ENCODE measurements at regions not wholly inside any gene's neighbourhood (a gene's known extent, or its start where the extent isn't known, plus 50 kb on each side); places are given as distances from the start of the nearest gene placed in this dataset.
A peak's percentile ranks its signal among the peaks of the same experiment; 100 is the strongest.

GRCh38 chr1:59015708-59016107 is 231.9 kb upstream of the JUN start:
- DNase-seq (ENCODE audit: low read depth, low spot score) (peak; percentile 81), FAIRE-seq (peak; percentile 98)
- no peaks in the 10 kb centered on the region for H3K27me3 ChIP-seq (ENCODE audit: control insufficient read depth, extremely low read depth, insufficient read depth, low read length)
- no peak overlapping the region for H3K4me3 ChIP-seq (ENCODE audit: control insufficient read depth in 2 of 3, extremely low read depth in 1 of 3, insufficient read depth in 2 of 3, low read depth in 1 of 3, low read length in 3 of 3)
- no peaks in the 10 kb centered on the region for H4K20me1 ChIP-seq (ENCODE audit: control insufficient read depth, extremely low read depth, insufficient read depth, low read length)
- no peaks in the 10 kb centered on the region for H3K36me3 ChIP-seq (ENCODE audit: control insufficient read depth in 2 of 2, extremely low read depth in 1 of 2, insufficient read depth in 2 of 2, low read length in 2 of 2)
- H3K9ac ChIP-seq (ENCODE audit: control insufficient read depth, extremely low read depth, insufficient read depth, low read length): peak overlapping the region; percentile 49
- H3K4me2 ChIP-seq (ENCODE audit: control insufficient read depth, extremely low read depth, insufficient read depth, low read depth, low read length): peak overlapping the region; percentile 84
- peak overlapping the region; percentile 82 for H3K27ac ChIP-seq (ENCODE audit: control insufficient read depth, insufficient read depth, low read length)
- no peak overlapping the region for H2AFZ ChIP-seq (ENCODE audit: control insufficient read depth, low read length)
- H3K9me3 ChIP-seq (ENCODE audit: control insufficient read depth, low read depth, low read length): no peaks in the 10 kb centered on the region
- H3K79me2 ChIP-seq (ENCODE audit: control insufficient read depth, insufficient read depth, low read length): no peaks in the 10 kb centered on the region
- peaks cover 73% of the 10 kb centered on the region for H3K4me1 ChIP-seq (ENCODE audit: control insufficient read depth, extremely low read depth, insufficient read depth, low read length)
- TF ChIP-seq, protein P1, sequence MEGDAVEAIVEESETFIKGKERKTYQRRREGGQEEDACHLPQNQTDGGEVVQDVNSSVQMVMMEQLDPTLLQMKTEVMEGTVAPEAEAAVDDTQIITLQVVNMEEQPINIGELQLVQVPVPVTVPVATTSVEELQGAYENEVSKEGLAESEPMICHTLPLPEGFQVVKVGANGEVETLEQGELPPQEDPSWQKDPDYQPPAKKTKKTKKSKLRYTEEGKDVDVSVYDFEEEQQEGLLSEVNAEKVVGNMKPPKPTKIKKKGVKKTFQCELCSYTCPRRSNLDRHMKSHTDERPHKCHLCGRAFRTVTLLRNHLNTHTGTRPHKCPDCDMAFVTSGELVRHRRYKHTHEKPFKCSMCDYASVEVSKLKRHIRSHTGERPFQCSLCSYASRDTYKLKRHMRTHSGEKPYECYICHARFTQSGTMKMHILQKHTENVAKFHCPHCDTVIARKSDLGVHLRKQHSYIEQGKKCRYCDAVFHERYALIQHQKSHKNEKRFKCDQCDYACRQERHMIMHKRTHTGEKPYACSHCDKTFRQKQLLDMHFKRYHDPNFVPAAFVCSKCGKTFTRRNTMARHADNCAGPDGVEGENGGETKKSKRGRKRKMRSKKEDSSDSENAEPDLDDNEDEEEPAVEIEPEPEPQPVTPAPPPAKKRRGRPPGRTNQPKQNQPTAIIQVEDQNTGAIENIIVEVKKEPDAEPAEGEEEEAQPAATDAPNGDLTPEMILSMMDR (optimal IDR thresholded peaks at IDR 0.05 in 1 of 3, IDR thresholded peaks at IDR 0.05 in 1 of 3, conservative IDR thresholded peaks at IDR 0.05 in 1 of 3; ENCODE audit: extremely low read depth in 1 of 3, insufficient read depth in 2 of 3, low read length in 3 of 3): no peak
- TF ChIP-seq EZH2 (IDR thresholded peaks at IDR 0.05; ENCODE audit: low read length): no peak
- dilution Hi-C loops (cut with MboI; ENCODE audit: extremely low pct_ligation_motif_present, low sequenced_read_pairs): no loop called here
- H3K9me1 ChIP-seq (ENCODE audit: control insufficient read depth, extremely low read depth, insufficient read depth, low read length): no peaks in the 10 kb centered on the region

GRCh38 chr1:59016390-59016789 is 232.5 kb upstream of the JUN start:
- Histone ChIP-seq H3K27me3 (ENCODE audit: control insufficient read depth, extremely low read depth, insufficient read depth, low read length) (no peaks in the 10 kb centered on the region), H3K79me2 (ENCODE audit: control insufficient read depth, insufficient read depth, low read length) (no peaks in the 10 kb centered on the region), H3K9ac (ENCODE audit: control insufficient read depth, extremely low read depth, insufficient read depth, low read length) (peak overlapping the region; percentile 36), H4K20me1 (ENCODE audit: control insufficient read depth, extremely low read depth, insufficient read depth, low read length) (no peaks in the 10 kb centered on the region), H3K4me1 (ENCODE audit: control insufficient read depth, extremely low read depth, insufficient read depth, low read length) (peaks cover 73% of the 10 kb centered on the region), H3K9me3 (ENCODE audit: control insufficient read depth, low read depth, low read length) (no peaks in the 10 kb centered on the region), H2AFZ (ENCODE audit: control insufficient read depth, low read length) (no peak overlapping the region), H3K9me1 (ENCODE audit: control insufficient read depth, extremely low read depth, insufficient read depth, low read length) (no peaks in the 10 kb centered on the region), H3K27ac (ENCODE audit: control insufficient read depth, insufficient read depth, low read length) (peak overlapping the region; percentile 82), H3K4me3 (ENCODE audit: control insufficient read depth in 2 of 3, extremely low read depth in 1 of 3, insufficient read depth in 2 of 3, low read depth in 1 of 3, low read length in 3 of 3) (no peak overlapping the region), H3K4me2 (ENCODE audit: control insufficient read depth, extremely low read depth, insufficient read depth, low read depth, low read length) (peak overlapping the region; percentile 84), H3K36me3 (ENCODE audit: control insufficient read depth in 2 of 2, extremely low read depth in 1 of 2, insufficient read depth in 2 of 2, low read length in 2 of 2) (no peaks in the 10 kb centered on the region)
- dilution Hi-C loops (cut with MboI; ENCODE audit: extremely low pct_ligation_motif_present, low sequenced_read_pairs): no loop called here
- no peak for FAIRE-seq
- DNase-seq (ENCODE audit: low read depth, low spot score): no peak
- TF ChIP-seq, protein P1 (optimal IDR thresholded peaks at IDR 0.05 in 1 of 3, IDR thresholded peaks at IDR 0.05 in 1 of 3, conservative IDR thresholded peaks at IDR 0.05 in 1 of 3; ENCODE audit: extremely low read depth in 1 of 3, insufficient read depth in 2 of 3, low read length in 3 of 3): peak in 1 of 3 experiments; percentile 21
- TF ChIP-seq EZH2 (IDR thresholded peaks at IDR 0.05; ENCODE audit: low read length): no peak
